Stomach (tissue), 4 donors: ENCODE measurements at regions not wholly inside any gene's neighbourhood (a gene's known extent, or its start where the extent isn't known, plus 50 kb on each side); places are given as distances from the start of the nearest gene placed in this dataset.

Source experiments
- EP300 ChIP-seq: sonication (generic); formaldehyde crosslinking; IDR thresholded peaks from one replicate; pipeline ENCODE4 v1.6.1; 2017; ENCODE audit warnings: antibody characterized with exemption
- POLR2A ChIP-seq, 4 donors: fragments of 450-650 bp; IDR thresholded peaks; one replicate each; pipeline ENCODE4 v1.6.1; 2016; ENCODE audit warnings: antibody characterized with exemption in 4 of 4, control low read depth in 2 of 4, mild to moderate bottlenecking in 1 of 4, moderate library complexity in 1 of 4
- POLR2AphosphoS5 ChIP-seq, 3 donors: sonication (generic); formaldehyde crosslinking; IDR thresholded peaks; one replicate each; pipeline ENCODE4 v1.6.1; 2016; ENCODE audit warnings: antibody characterized with exemption in 3 of 3
- TF ChIP-seq, protein P1 (sequence below), 7 experiments: fragments of 450-650 bp in 4 of 7; fragments of 200-600 bp in 3 of 7; sonication (generic) in 3 of 7; IDR thresholded peaks; one replicate each; pipeline ENCODE4 v1.5.1; 2016 to 2019; ENCODE audit warnings: antibody characterized with exemption in 7 of 7, control low read depth in 2 of 7, mild to moderate bottlenecking in 1 of 7

DNA sequence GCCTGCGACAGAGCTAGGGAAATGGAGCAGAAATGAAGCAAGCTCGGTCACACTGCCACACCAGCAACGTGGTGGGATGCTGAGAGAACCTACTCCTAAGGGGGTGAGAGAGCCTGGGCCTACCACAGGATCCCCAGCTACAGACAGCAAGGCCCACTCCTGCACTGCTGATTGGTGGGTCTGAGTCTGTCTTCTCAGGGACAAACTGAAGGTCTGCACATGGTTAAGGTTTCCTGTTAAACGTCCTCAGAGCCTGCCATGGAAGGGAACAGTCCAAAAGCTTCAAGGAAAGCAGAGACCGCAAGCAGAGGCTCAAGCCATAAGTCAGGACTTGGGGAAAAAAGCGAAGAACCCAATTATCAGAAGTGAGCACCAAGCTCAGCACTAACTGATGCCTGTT is 53.5 kb upstream of the MED4 start:
- no peak for TF ChIP-seq POLR2A (IDR thresholded peaks at IDR 0.05)
- TF ChIP-seq POLR2AphosphoS5 (IDR thresholded peaks at IDR 0.05) = no peak
- TF ChIP-seq, protein P1, sequence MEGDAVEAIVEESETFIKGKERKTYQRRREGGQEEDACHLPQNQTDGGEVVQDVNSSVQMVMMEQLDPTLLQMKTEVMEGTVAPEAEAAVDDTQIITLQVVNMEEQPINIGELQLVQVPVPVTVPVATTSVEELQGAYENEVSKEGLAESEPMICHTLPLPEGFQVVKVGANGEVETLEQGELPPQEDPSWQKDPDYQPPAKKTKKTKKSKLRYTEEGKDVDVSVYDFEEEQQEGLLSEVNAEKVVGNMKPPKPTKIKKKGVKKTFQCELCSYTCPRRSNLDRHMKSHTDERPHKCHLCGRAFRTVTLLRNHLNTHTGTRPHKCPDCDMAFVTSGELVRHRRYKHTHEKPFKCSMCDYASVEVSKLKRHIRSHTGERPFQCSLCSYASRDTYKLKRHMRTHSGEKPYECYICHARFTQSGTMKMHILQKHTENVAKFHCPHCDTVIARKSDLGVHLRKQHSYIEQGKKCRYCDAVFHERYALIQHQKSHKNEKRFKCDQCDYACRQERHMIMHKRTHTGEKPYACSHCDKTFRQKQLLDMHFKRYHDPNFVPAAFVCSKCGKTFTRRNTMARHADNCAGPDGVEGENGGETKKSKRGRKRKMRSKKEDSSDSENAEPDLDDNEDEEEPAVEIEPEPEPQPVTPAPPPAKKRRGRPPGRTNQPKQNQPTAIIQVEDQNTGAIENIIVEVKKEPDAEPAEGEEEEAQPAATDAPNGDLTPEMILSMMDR (IDR thresholded peaks at IDR 0.05) = no peak
- TF ChIP-seq EP300 = no peak
